Neuronal stem cell (in vitro differentiated cells): ENCODE measurements at regions not wholly inside any gene's neighbourhood (a gene's known extent, or its start where the extent isn't known, plus 50 kb on each side); places are given as distances from the start of the nearest gene placed in this dataset.

Source experiments
- DNase-seq: peaks from one replicate; pipeline ENCODE4 v3.0.0-alpha.2; 2013; ENCODE audit warnings: low spot score
- H2AFZ ChIP-seq: one replicate; pipeline ENCODE4 v1.6.1; 2013; ENCODE audit warnings: mild to moderate bottlenecking, low read length, inconsistent platforms
- H2AK5ac ChIP-seq: 2 replicates; pipeline ENCODE4 v1.6.1; 2013; ENCODE audit warnings: low read depth, mild to moderate bottlenecking, inconsistent platforms, low read length, moderate library complexity, mixed read lengths
- H2BK120ac ChIP-seq: 2 replicates; pipeline ENCODE4 v1.6.1; 2013; ENCODE audit warnings: low read depth, mild to moderate bottlenecking, inconsistent platforms, low read length, moderate library complexity, mixed read lengths
- H2BK12ac ChIP-seq: one replicate; pipeline ENCODE4 v1.6.1; 2013; ENCODE audit warnings: low read length, inconsistent platforms
- H2BK15ac ChIP-seq: 2 replicates; pipeline ENCODE4 v1.6.1; 2013; ENCODE audit warnings: mild to moderate bottlenecking, low read length, inconsistent platforms, mixed read lengths
- H2BK5ac ChIP-seq: one replicate; pipeline ENCODE4 v1.6.1; 2013; ENCODE audit warnings: inconsistent platforms, mild to moderate bottlenecking, low read length, moderate library complexity
- H3K14ac ChIP-seq: one replicate; pipeline ENCODE4 v1.6.1; 2013; ENCODE audit warnings: low read length, inconsistent platforms
- H3K18ac ChIP-seq: 2 replicates; pipeline ENCODE4 v1.6.1; 2013; ENCODE audit warnings: low read length, inconsistent platforms
- H3K23ac ChIP-seq: 2 replicates; pipeline ENCODE4 v1.6.1; 2013; ENCODE audit warnings: low read depth, mild to moderate bottlenecking, mixed read lengths, low read length, inconsistent platforms; ENCODE audit not compliant: poor library complexity
- H3K27ac ChIP-seq: replicated peaks from 3 replicates; pipeline ENCODE4 v1.5.1; 2013; ENCODE audit warnings: low read length, inconsistent platforms
- H3K27me3 ChIP-seq, 3 experiments: 2 replicates each; pipeline ENCODE4 v1.6.1; 2013; ENCODE audit warnings: low read length in 3 of 3, mild to moderate bottlenecking in 2 of 3, inconsistent platforms in 1 of 3, low read depth in 1 of 3, mixed read lengths in 1 of 3, moderate library complexity in 1 of 3; ENCODE audit not compliant: control insufficient read depth in 3 of 3, insufficient read depth in 3 of 3
- H3K36me3 ChIP-seq, 2 donors: replicated peaks in 1 of 2; 2 replicates each; pipeline ENCODE4 v1.6.1; 2013; ENCODE audit warnings: low read length in 2 of 2; ENCODE audit not compliant: control insufficient read depth in 2 of 2, insufficient read depth in 2 of 2
- H3K4ac ChIP-seq: 2 replicates; pipeline ENCODE4 v1.6.1; 2013; ENCODE audit warnings: inconsistent platforms, mild to moderate bottlenecking, low read length, moderate library complexity
- H3K4me1 ChIP-seq, 2 donors: 1 replicate in 1 of 2; 2 replicates in 1 of 2; pipeline ENCODE4 v1.6.1; 2013; ENCODE audit warnings: low read length in 2 of 2, low read depth in 1 of 2; ENCODE audit not compliant: control insufficient read depth in 2 of 2, insufficient read depth in 1 of 2
- H3K4me2 ChIP-seq: one replicate; pipeline ENCODE4 v1.6.1; 2013; ENCODE audit warnings: mild to moderate bottlenecking, low read length, inconsistent platforms; ENCODE audit not compliant: insufficient read depth, poor library complexity, severe bottlenecking
- H3K4me3 ChIP-seq, 2 donors: 2 replicates each; pipeline ENCODE4 v1.5.1; 2013; ENCODE audit warnings: low read length in 2 of 2, mild to moderate bottlenecking in 2 of 2, inconsistent platforms in 1 of 2, moderate library complexity in 1 of 2
- H3K79me1 ChIP-seq: one replicate; pipeline ENCODE4 v1.6.1; 2013; ENCODE audit warnings: low read depth, mild to moderate bottlenecking, inconsistent platforms, low read length, moderate library complexity
- H3K9ac ChIP-seq: one replicate; pipeline ENCODE4 v1.6.1; 2013; ENCODE audit warnings: mild to moderate bottlenecking, low read depth, low read length, inconsistent platforms; ENCODE audit not compliant: poor library complexity
- H3K9me3 ChIP-seq, 2 donors: replicated peaks in 1 of 2; 2 replicates each; pipeline versions ENCODE3 to v1.6.1; 2013; ENCODE audit warnings: low read length in 2 of 2, mild to moderate bottlenecking in 2 of 2, inconsistent platforms in 1 of 2, low read depth in 1 of 2, mixed read lengths in 1 of 2, moderate library complexity in 1 of 2; ENCODE audit not compliant: control insufficient read depth in 2 of 2, insufficient read depth in 1 of 2
- H4K8ac ChIP-seq: one replicate; pipeline ENCODE4 v1.6.1; 2013; ENCODE audit warnings: low read depth, mild to moderate bottlenecking, inconsistent platforms, low read length, moderate library complexity
- H4K91ac ChIP-seq: one replicate; pipeline ENCODE4 v1.6.1; 2013; ENCODE audit warnings: low read length, low read depth, mild to moderate bottlenecking, inconsistent platforms; ENCODE audit not compliant: poor library complexity
- WGBS, 2 donors: extraction: QIAGEN DNeasy Blood & Tissue Kit; methylation state at CpG; one replicate each; pipeline ENCODE4 v1.1.7; 2013; ENCODE audit warnings: missing lambda C conversion rate in 2 of 2, mixed read lengths in 1 of 2; ENCODE audit not compliant: insufficient read length in 2 of 2, insufficient replicate concordance in 1 of 2; ENCODE audit errors: extremely low coverage in 2 of 2; 5-methylcytosine and 5-hydroxymethylcytosine counted together

DNA sequence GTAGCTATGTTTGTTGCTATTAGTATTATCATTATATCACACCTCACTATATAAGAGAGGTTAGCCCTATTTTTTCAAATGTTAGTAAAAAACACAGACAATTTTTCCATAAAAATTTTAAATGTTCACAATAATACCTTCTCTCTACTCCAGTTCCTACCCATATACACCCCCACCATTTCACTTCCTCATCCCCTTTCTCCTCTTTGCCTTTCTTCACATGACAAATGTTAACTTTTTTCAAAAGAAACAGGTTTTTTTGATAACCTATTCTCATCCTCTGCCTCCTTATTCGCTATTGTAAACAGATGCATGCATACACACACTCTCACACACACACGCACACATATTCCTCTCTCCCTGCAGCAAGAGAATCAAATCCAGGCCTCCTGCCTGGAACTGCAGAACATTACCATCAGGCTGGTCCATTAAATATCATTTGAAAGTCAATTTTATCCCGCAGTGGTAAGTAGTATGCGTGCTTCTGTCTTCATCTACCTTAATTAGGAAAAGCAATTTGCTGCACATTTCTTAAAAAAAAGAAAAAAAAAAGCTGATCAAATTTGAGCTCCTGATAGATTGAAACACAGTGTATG lies 55.5 kb downstream of the MID1IP1 start:
- no peaks in the 10 kb centered on the region for H3K4me1 ChIP-seq
- no peak overlapping the region for H3K4me3 ChIP-seq
- no peaks in the 10 kb centered on the region for H3K9me3 ChIP-seq
- H3K79me1 ChIP-seq, result no peaks in the 10 kb centered on the region
- no CpG with 5 or more reads among the region's 4 CpGs for WGBS, 2 donors
- no peak overlapping the region for H4K8ac ChIP-seq
- H3K9ac ChIP-seq, result no peak overlapping the region
- H3K18ac ChIP-seq, result no peak overlapping the region
- no peaks in the 10 kb centered on the region for H3K36me3 ChIP-seq
- no peak overlapping the region for H3K4me2 ChIP-seq
- no peak overlapping the region for H4K91ac ChIP-seq
- no peak overlapping the region for H3K23ac ChIP-seq
- no peak overlapping the region for H2AFZ ChIP-seq
- H3K27me3 ChIP-seq, result peaks cover 0 to 4% (median 0%) of the 10 kb centered on the region in 3 experiments
- no peak overlapping the region for H2BK12ac ChIP-seq
- H3K14ac ChIP-seq, result no peak overlapping the region
- no peak overlapping the region for H3K4ac ChIP-seq
- H2BK120ac ChIP-seq, result no peak overlapping the region
- no peak overlapping the region for H3K27ac ChIP-seq
- no peak overlapping the region for H2BK5ac ChIP-seq
- DNase-seq, result no peak
- no peak overlapping the region for H2AK5ac ChIP-seq
- H2BK15ac ChIP-seq, result no peak overlapping the region

DNA sequence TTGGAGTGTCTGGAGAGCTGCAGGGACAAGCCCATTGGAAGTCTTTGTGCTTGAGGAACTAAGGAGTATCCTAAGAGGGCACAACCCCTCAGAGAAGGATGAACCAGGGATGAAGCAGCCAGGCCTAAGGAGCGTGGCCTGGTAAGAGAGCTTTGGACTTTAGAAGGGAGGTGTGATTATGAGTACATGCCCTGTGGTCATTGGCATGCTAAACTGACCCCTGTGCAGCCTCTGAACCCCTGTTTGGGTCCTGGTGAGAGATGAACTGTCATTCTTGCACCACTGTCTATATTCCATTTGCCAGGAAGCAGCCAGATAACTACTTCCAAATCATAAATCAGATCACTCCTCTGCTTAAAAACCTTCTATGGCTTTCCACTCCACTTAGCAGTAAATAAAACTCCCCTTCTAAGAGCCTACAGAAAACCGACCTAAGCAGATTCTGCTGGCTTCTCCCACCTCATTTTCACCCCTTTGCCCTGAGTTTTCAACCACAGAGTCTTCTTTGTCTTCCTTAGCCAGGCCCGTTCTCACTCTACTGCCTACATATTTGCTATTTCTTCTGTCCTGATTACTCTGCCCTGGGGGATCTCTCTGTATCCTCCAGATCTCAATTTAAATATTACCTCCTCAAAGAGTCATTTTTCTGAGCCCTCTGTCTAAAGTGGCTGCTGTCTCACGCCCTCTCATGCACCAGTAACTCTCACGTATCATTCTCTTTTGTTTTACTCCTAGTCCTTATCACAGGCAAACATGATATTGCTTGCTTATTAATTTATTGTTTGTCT lies 56.7 kb downstream of the MID1IP1 start:
- WGBS, 2 donors, result no CpG with 5 or more reads among the region's 5 CpGs
- Histone ChIP-seq H3K9me3 (no peaks in the 10 kb centered on the region), H2AK5ac (no peak overlapping the region), H4K8ac (no peak overlapping the region), H2BK5ac (no peak overlapping the region), H3K14ac (no peak overlapping the region), H3K27ac (no peak overlapping the region), H4K91ac (no peak overlapping the region), H3K27me3 (peaks cover 0 to 4% (median 0%) of the 10 kb centered on the region in 3 experiments), H3K4ac (no peak overlapping the region), H3K4me2 (no peak overlapping the region), H2BK12ac (no peak overlapping the region), H3K36me3 (no peaks in the 10 kb centered on the region), H3K23ac (no peak overlapping the region), H2BK120ac (no peak overlapping the region), H3K4me1 (no peaks in the 10 kb centered on the region), H2BK15ac (no peak overlapping the region), H2AFZ (no peak overlapping the region), H3K4me3 (no peak overlapping the region), H3K18ac (no peak overlapping the region), H3K79me1 (no peaks in the 10 kb centered on the region), H3K9ac (no peak overlapping the region)
- DNase-seq, result no peak

DNA sequence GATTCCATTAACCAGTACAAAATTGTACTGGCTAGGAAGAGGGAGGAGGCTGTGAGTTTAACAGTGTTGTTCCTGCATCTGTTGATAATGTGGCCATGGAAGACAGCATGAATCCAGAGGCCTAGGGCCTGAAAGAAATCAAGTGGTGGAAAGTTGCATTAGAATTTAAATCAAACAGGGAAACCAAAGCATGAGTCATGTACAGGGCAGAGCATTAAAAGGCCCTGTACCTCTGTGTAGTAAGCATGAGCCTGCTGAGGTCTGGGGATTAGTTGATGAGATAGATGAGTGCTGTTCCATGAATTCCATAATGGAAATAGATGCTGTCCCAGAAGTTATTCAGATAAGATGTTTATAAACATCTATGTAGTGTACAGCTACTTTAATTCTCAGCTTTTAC lies 58.3 kb downstream of the MID1IP1 start:
- DNase-seq, result no peak
- no peaks in the 10 kb centered on the region for H3K36me3 ChIP-seq
- H3K27me3 ChIP-seq, result peaks cover 0 to 10% (median 0%) of the 10 kb centered on the region in 3 experiments
- H2BK12ac ChIP-seq, result no peak overlapping the region
- H2BK5ac ChIP-seq, result no peak overlapping the region
- no peaks in the 10 kb centered on the region for H3K9me3 ChIP-seq
- no peak overlapping the region for H3K27ac ChIP-seq
- H4K91ac ChIP-seq, result no peak overlapping the region
- no peak overlapping the region for H2AK5ac ChIP-seq
- no peak overlapping the region for H2BK120ac ChIP-seq
- H3K79me1 ChIP-seq, result no peaks in the 10 kb centered on the region
- H3K18ac ChIP-seq, result no peak overlapping the region
- no peak overlapping the region for H3K4me3 ChIP-seq
- H3K4me2 ChIP-seq, result no peak overlapping the region
- H3K4me1 ChIP-seq, result no peaks in the 10 kb centered on the region
- H3K4ac ChIP-seq, result no peak overlapping the region
- no peak overlapping the region for H4K8ac ChIP-seq
- no peak overlapping the region for H2AFZ ChIP-seq
- H3K23ac ChIP-seq, result no peak overlapping the region
- H3K9ac ChIP-seq, result no peak overlapping the region
- no peak overlapping the region for H3K14ac ChIP-seq
- no peak overlapping the region for H2BK15ac ChIP-seq

DNA sequence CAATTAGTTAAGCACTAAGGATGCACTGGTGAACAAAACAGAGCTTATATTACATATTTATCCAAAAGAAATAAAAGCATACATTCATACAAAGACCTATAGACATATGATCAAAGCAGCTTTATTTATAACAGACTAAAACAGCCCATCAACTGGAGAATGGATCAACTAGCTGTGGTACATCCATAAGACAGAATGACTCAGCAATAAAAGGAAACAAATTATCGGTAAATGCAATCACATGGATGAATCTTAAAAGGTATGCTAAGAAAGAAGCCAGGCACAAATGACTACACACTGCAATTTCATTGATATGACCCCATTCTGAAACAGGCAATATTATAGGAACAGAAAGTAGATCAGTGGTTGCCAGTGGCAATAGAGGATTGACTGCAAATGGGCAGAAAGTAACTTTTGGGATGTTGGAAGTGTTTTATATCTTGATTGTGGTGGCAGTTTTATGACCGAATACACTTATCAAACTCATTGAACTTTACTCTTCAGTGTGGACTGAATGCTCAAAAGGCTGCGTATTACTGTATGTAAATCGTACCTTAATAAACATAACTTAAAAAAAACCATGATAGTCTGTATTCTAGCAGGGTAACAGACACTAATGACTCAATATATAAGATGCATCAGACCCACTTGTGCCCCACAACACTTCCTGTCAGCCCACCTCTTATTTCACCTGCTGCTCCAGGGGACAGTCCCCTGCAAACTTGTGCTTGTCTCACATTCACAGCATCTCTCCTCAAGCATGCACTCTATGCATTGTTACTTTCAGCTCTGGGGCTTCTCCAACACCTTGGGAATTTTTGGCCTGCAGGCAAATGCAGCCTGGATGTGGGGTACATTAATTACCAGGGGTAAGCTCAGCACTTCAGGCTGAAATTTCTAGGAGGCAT lies 59.1 kb downstream of the MID1IP1 start:
- Histone ChIP-seq H2BK15ac (no peak overlapping the region), H3K27me3 (peaks cover 0 to 10% (median 0%) of the 10 kb centered on the region in 3 experiments), H3K23ac (no peak overlapping the region), H3K9me3 (no peaks in the 10 kb centered on the region), H3K36me3 (no peaks in the 10 kb centered on the region), H2AFZ (no peak overlapping the region), H3K18ac (no peak overlapping the region), H3K4ac (no peak overlapping the region), H3K79me1 (no peaks in the 10 kb centered on the region), H4K8ac (no peak overlapping the region), H2BK5ac (no peak overlapping the region), H2BK12ac (no peak overlapping the region), H3K4me3 (no peak overlapping the region), H3K27ac (no peak overlapping the region), H2BK120ac (no peak overlapping the region), H3K4me2 (no peak overlapping the region), H3K14ac (no peak overlapping the region), H4K91ac (no peak overlapping the region), H2AK5ac (no peak overlapping the region), H3K9ac (no peak overlapping the region), H3K4me1 (no peaks in the 10 kb centered on the region)
- WGBS, 2 donors, result no CpG with 5 or more reads among the region's 4 CpGs
- no peak for DNase-seq
